ENCODE measurements at regions not wholly inside any gene's neighbourhood (a gene's known extent, or its start where the extent isn't known, plus 50 kb on each side); places are given as distances from the start of the nearest gene placed in this dataset.

DNA sequence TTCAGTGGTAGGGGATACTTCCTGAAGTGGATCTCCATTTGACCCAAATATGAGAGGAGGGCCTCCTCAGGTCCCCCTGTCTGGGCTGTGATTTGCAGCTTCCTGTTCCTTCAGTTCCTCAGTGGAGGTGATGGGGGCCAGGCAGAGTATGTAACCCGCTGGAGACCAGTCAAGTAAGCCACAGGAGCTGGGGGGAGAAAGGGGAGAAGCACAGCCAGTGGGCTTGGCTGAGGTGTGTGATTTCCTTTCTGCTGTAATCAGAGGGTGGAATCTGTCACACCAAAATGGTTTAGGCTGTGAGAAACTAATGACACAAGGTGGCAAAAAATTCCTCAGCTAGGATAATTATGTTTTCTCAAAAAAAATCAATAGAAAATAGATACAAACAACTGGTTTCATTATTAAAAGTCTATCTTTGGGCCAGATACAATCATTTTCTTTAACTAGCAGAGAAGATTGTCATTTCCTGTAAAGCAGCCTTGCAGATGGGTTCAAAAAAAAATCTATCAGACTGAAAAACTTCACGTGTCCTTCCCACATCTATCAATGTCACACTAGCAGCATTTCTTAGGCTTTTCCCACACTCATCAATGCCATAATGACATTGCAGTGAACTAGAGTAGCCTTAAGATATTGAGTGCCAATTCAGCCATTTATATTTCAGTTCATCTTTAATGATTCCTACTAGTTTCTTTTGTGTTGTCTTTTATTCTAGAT, 1660.3 kb downstream of the EFNB2 start:
- intact Hi-C loops (cut with micrococcal nuclease), result no loop called here
- peaks cover 4% of the 10 kb centered on the region for H3K9me3 ChIP-seq (replicated peaks)
- TF ChIP-seq, protein P1, sequence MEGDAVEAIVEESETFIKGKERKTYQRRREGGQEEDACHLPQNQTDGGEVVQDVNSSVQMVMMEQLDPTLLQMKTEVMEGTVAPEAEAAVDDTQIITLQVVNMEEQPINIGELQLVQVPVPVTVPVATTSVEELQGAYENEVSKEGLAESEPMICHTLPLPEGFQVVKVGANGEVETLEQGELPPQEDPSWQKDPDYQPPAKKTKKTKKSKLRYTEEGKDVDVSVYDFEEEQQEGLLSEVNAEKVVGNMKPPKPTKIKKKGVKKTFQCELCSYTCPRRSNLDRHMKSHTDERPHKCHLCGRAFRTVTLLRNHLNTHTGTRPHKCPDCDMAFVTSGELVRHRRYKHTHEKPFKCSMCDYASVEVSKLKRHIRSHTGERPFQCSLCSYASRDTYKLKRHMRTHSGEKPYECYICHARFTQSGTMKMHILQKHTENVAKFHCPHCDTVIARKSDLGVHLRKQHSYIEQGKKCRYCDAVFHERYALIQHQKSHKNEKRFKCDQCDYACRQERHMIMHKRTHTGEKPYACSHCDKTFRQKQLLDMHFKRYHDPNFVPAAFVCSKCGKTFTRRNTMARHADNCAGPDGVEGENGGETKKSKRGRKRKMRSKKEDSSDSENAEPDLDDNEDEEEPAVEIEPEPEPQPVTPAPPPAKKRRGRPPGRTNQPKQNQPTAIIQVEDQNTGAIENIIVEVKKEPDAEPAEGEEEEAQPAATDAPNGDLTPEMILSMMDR (IDR thresholded peaks at IDR 0.05; ENCODE audit: borderline replicate concordance), result no peak
- no peaks in the 10 kb centered on the region for H3K27me3 ChIP-seq (ENCODE audit: low read depth)
- H3K36me3 ChIP-seq, result no peaks in the 10 kb centered on the region
- H3K4me1 ChIP-seq, result no peaks in the 10 kb centered on the region
- H3K27ac ChIP-seq (replicated peaks), result no peak overlapping the region
- no peak for DNase-seq
- no peak overlapping the region for H3K4me3 ChIP-seq

DNA sequence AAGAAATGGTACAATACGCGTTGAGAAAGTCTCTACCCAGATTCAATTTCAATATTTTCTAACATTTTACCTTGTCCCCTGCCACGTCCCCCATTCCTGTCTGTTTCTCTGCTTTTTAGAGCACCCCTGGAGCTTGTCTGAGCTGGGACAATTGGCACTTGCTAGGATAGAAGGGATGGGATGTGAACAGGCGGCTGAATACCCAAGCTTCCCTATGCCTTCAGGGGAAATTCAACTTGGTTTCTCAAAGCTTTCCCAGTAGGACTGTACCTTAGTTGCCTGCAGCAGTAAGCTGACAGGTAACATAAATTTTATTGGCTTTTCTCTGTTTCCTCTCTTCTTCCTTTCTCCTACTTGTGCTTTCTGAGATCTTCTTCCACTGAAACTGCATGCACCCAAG, 1663.3 kb downstream of the EFNB2 start:
- intact Hi-C loops (cut with micrococcal nuclease), result no loop called here
- Histone ChIP-seq H3K4me1 (no peaks in the 10 kb centered on the region), H3K9me3 (replicated peaks) (peaks cover 24% of the 10 kb centered on the region), H3K27ac (replicated peaks) (no peak overlapping the region), H3K27me3 (ENCODE audit: low read depth) (no peaks in the 10 kb centered on the region), H3K4me3 (no peak overlapping the region), H3K36me3 (no peaks in the 10 kb centered on the region)
- TF ChIP-seq, protein P1 (IDR thresholded peaks at IDR 0.05; ENCODE audit: borderline replicate concordance), result no peak
- no peak for DNase-seq

DNA sequence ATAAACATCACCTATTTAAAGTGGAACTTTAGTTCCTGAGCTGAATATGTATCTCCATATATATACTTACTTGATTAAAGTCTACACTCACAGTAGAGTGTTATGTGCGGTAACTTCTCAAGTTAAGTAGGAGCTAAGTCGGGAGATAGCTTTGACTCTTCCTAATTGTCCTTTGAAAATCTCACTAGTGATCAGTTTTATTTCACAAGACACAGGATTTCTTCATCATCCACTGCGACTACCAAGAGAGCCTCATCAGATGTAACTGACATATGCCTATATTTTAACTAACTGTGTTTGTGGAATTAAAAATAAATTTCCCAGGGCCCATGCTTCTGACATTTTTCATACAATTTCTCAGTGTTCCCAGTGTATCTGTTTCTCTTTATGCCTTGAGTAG, 1664.0 kb downstream of the EFNB2 start:
- Histone ChIP-seq H3K27me3 (ENCODE audit: low read depth) (no peaks in the 10 kb centered on the region), H3K27ac (replicated peaks) (no peak overlapping the region), H3K9me3 (replicated peaks) (peaks cover 24% of the 10 kb centered on the region), H3K36me3 (no peaks in the 10 kb centered on the region), H3K4me1 (no peaks in the 10 kb centered on the region), H3K4me3 (no peak overlapping the region)
- no peak for DNase-seq
- intact Hi-C loops (cut with micrococcal nuclease), result no loop called here
- TF ChIP-seq, protein P1 (IDR thresholded peaks at IDR 0.05; ENCODE audit: borderline replicate concordance), result no peak

DNA sequence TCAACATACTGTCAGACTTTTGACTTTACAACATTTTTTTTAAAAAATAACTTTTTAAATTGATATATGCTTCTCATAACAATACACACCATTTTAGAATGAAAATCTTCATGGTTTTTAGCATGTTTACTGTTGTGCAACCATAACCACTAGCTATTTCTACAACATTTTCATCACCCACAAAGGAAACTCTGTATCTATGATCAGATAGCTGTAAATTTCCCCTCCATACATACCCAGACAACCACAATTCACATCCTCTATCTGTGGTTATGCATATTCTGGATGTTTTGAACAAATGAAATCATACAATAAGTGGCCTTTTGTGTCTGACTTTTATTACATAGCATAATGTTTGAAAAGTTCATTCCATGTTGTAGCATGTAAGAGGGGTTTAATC, 1666.0 kb downstream of the EFNB2 start:
- Histone ChIP-seq H3K27ac (replicated peaks) (no peak overlapping the region), H3K4me1 (no peaks in the 10 kb centered on the region), H3K36me3 (no peaks in the 10 kb centered on the region), H3K9me3 (replicated peaks) (peaks cover 24% of the 10 kb centered on the region), H3K4me3 (no peak overlapping the region), H3K27me3 (ENCODE audit: low read depth) (no peaks in the 10 kb centered on the region)
- DNase-seq, result no peak
- intact Hi-C loops (cut with micrococcal nuclease), result no loop called here
- TF ChIP-seq, protein P1 (IDR thresholded peaks at IDR 0.05; ENCODE audit: borderline replicate concordance), result no peak

DNA sequence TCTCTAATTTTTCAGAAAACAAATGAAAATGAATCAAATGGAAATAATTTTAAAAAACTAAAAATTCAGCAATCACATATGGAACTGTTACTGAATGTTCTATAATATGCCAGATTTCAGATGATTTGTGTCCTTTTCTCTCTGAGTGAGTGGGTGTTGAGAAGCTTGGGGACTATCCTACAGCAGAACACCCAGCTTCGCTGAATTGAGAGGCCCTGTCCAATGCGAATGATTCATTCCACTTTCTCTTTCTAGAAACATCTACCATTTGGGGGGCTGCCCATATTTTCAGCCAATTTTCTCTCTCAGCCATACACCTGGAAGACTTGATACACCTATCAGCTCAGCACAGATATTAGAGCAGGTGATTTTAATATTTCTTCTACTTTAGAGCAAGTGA, 1666.7 kb downstream of the EFNB2 start:
- TF ChIP-seq, protein P1 (IDR thresholded peaks at IDR 0.05; ENCODE audit: borderline replicate concordance), result no peak
- no peak for DNase-seq
- H3K27ac ChIP-seq (replicated peaks), result no peak overlapping the region
- H3K4me1 ChIP-seq, result no peaks in the 10 kb centered on the region
- intact Hi-C loops (cut with micrococcal nuclease), result no loop called here
- H3K4me3 ChIP-seq, result no peak overlapping the region
- no peaks in the 10 kb centered on the region for H3K36me3 ChIP-seq
- peaks cover 24% of the 10 kb centered on the region for H3K9me3 ChIP-seq (replicated peaks)
- H3K27me3 ChIP-seq (ENCODE audit: low read depth), result no peaks in the 10 kb centered on the region
